CD4-positive, alpha-beta T cell treated with Interleukin-15 for 4 hours (primary cell): ENCODE measurements at regions not wholly inside any gene's neighbourhood (a gene's known extent, or its start where the extent isn't known, plus 50 kb on each side); places are given as distances from the start of the nearest gene placed in this dataset.
"Not testable (repeated sequence)": the region's sequence is repeated elsewhere in the genome, so short reads cannot be mapped to it uniquely, and the experiment has no call there.

Experiments used
- DNase-seq: peaks from one replicate; pipeline ENCODE4 v3.0.0-alpha.2; 2020; ENCODE audit warnings: low spot score

GRCh38 chr19:31885280-31885853, 460.0 kb upstream of the ZNF507 start:
- no peak for DNase-seq

GRCh38 chr19:31890230-31890629, 455.2 kb upstream of the ZNF507 start:
- DNase-seq: no peak

GRCh38 chr19:31892060-31892459, 453.4 kb upstream of the ZNF507 start:
- no peak for DNase-seq

- DNase-seq: not testable (repeated sequence)
Measured at GRCh38 chr19:31893491-31893890, 451.9 kb upstream of the ZNF507 start.

- DNase-seq: no peak
Measured at GRCh38 chr19:31894451-31894850, 451.0 kb upstream of the ZNF507 start.

DNA sequence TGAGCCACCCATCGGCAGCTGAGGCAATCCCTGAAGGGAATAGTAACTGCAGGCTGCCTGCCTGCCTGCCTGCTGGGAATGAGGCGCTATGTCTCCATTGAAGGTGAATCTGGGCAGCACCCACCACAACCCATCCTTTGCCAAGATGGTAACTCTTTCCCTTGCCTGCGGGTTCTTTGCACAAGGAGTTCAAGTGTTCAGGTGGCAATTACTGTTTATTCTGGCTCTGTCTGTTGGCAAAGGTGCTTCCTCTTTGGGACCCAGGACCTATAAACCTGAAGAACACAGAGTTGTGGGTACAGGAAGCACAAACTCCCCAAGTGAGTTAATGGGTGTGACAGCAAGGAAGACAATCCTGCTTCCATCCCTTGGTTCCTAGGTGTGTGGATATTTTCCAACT, 448.1 kb upstream of the ZNF507 start:
- no peak for DNase-seq

DNA sequence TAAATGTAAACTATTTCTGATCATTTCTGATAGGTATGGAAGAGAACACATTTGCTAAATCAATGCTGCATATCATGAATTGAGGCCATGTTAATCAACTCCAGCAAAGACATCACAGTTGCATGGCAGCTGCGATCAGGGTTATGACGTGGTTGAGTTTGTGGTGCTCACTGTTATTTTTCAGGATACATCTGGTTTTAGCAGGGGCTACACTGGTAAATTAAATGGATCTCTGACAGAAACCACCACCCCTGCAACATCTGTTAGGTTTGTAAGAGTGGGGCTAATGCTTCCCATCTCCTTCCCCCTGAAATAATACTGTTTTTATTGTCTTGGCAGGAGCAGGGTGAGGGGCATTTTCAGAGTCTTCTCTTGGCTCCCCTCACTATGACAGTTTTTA, 444.4 kb upstream of the ZNF507 start:
- DNase-seq: no peak

GRCh38 chr19:31902821-31903220, 442.6 kb upstream of the ZNF507 start:
- no peak for DNase-seq

GRCh38 chr19:31903979-31904378, 441.4 kb upstream of the ZNF507 start:
- DNase-seq: no peak

DNA sequence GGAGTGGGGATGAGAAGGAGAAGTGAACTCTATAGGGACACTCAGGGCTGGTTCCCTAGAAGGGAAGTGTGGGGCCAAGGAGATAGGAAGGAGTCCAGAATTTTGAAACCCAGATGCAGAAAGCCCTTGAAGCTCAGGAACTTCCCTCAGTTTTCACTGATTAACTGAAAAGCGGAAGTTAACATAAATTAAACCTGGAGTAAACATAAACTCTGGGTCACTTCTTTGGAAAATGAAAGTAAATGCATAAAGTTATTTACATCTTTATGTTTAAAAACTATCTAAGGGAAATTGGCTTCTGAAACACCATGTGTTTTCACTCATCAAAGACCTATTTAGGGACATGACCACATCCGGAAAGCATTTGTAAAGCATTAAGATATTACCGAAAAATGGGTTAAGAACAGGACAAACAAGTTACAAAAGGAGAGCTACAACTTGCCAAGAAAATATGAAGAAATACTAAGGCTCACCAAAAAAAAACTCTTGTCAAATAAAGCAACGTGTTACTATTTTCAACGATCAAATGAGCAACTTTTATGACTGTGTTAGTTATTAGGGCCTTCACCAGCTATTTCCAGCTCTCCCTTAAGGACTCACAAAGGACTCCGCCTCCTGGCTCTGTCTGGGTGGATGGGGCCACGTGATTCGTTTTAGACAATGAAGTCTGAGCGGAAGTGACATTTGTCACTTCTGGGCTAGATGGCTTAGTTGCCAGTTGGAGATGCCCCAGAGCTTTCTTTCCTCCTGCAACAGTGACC, 439.1 kb upstream of the ZNF507 start:
- no peak for DNase-seq

GRCh38 chr19:31907661-31908060, 437.7 kb upstream of the ZNF507 start:
- no peak for DNase-seq

- no peak for DNase-seq
Measured at GRCh38 chr19:31908080-31908479, 437.3 kb upstream of the ZNF507 start.

DNA sequence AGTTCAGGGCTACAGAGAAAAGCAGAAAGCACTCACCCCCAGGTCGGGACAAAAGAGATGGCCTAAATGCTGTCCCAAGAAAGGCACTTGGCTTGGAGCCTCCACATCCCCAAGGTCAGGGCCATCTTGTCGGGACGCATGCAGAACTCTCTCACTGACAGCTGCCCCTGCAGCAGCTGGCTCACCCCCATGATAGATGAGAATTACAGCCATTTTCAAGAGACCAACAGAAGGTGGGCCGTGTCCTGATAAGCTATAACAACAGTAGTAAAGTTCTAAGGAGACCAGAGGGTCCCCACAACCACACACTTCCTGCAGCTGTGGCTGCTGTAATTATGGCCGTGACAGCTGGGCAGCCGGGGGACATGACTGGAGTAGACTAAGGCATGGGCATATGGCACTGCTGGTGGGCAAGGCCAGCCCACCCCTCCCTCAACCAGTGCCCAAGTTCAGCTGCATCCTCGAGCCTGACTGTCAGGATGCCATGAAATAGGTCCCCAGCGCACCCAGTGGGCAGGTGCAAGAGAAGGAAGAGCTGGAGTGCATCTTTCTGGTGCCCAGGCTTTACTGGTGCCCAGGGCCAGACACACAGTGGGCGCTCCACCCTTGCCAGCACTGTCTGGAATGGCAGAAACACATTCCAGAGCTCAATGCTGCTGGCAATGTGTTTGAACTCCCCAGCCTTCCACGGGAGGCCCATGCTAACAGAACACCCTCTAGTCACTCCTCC, 436.7 kb upstream of the ZNF507 start:
- no peak for DNase-seq

- DNase-seq: no peak
Measured at GRCh38 chr19:31910224-31910623, 435.2 kb upstream of the ZNF507 start.

DNA sequence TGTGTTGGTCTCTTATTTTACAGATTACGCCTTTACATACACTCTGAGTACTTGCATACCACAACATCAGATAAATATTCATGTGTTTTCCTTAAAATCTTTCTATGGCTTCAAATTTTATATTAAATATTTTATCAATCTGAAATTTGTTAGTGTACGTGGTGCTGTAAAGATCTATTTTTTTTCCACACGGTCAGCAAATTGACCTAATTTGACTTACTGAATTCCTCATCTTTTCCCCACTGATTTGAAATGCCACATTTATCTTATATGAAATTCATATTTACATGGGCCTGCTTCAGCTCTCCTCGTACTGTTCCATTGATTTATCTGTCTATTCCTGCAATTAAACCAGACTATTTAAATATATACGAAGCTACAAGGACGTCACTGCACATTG, 433.8 kb upstream of the ZNF507 start:
- DNase-seq: no peak

DNA sequence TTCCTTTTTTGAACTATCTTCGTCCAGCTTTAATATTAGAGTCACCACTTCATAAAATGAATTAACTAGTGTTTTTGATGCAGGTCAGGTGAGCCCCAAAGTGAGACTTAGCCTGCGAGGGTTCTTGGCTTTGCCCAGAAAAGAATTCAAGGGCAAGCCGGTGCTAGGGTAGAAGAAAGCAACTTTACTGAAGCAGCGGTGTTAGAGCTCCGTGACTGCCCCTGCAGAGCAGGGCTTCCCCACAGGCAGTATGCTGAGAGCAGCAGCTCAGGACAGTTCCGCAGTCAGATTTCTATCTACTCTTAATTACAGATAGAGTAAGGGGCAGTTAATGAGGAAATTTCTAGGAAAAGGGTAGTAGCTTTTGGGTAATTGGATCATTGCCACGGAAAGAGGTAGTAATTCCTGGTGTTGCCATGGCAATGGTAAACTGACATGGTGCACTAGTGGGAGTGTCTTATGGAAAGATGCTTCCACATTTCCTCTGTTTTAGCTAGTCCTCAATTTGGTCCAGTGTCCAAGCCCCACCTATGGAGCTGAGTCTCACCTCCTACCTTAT, 432.2 kb upstream of the ZNF507 start:
- no peak for DNase-seq

- DNase-seq: no peak
Measured at GRCh38 chr19:31930401-31930800, 415.0 kb upstream of the ZNF507 start.

DNA sequence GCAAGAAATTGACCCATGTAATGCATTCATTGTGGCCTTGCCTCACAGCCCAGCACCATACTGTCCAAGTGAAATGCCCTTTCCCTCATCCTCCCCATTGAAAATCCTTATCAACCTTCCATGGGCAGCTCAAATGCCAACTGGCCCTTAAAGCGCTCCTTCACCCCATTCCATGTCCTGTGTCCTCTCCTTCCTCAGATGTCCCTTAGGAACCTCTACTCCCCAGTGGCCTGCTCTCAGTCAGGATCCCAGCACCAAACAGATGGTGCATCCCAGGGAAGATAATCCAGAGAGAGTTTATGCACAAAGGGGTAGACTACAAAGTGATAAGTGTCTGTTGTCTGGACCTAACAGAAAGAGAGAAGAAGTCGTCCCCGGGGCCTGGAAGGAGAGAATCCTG, 407.4 kb upstream of the ZNF507 start:
- no peak for DNase-seq

- no peak for DNase-seq
Measured at GRCh38 chr19:31938675-31939074, 406.7 kb upstream of the ZNF507 start.

GRCh38 chr19:31940396-31940795, 405.0 kb upstream of the ZNF507 start:
- DNase-seq: no peak

- DNase-seq: no peak
Measured at GRCh38 chr19:31943191-31943661, 402.2 kb upstream of the ZNF507 start.

DNA sequence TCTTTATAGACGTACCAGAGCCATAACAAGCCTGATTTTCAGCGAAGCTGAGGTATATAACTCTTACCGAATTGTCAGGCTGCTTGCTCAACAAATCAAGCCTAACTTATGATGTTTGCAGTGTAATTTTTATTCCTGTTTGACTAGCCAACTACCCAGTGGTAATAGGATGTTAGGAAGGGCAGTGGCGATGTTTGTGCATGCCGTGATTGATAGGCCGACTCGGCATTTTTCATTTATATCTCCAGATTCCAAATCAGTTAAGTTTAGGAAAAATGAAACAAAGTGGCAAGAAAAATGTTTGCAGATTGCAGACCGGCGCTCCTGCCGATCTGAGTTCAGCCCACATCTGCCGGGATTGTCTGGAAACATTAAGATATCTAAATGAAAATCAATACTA, 401.6 kb upstream of the ZNF507 start:
- no peak for DNase-seq

GRCh38 chr19:31944326-31944725, 401.1 kb upstream of the ZNF507 start:
- DNase-seq: no peak
